ENCODE measurements at regions not wholly inside any gene's neighbourhood (a gene's known extent, or its start where the extent isn't known, plus 50 kb on each side); places are given as distances from the start of the nearest gene placed in this dataset.

DNA sequence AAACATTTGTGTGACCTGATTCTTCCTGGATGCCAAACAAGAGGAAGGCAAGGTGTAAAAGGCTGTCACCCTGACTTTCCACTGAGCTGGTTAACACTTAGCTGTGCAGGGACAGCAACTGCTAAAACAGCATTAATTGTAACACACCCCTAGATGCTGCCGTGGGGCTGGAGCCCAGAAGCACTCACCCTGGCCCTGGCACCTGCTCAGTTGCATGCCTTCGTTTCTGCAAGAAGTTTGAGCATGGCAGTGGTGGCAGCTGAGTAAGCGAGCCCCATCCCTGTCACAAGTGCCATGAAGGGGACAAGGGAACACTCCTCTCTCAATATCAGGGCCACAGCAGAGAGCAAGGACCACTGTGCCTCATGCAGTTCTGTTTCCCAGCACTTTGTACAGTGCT lies 330.2 kb downstream of the TMEM114 start:
- no peak for TF ChIP-seq CBX3 (IDR thresholded peaks at IDR 0.05; ENCODE audit: low read depth)
- TF ChIP-seq, protein P1, sequence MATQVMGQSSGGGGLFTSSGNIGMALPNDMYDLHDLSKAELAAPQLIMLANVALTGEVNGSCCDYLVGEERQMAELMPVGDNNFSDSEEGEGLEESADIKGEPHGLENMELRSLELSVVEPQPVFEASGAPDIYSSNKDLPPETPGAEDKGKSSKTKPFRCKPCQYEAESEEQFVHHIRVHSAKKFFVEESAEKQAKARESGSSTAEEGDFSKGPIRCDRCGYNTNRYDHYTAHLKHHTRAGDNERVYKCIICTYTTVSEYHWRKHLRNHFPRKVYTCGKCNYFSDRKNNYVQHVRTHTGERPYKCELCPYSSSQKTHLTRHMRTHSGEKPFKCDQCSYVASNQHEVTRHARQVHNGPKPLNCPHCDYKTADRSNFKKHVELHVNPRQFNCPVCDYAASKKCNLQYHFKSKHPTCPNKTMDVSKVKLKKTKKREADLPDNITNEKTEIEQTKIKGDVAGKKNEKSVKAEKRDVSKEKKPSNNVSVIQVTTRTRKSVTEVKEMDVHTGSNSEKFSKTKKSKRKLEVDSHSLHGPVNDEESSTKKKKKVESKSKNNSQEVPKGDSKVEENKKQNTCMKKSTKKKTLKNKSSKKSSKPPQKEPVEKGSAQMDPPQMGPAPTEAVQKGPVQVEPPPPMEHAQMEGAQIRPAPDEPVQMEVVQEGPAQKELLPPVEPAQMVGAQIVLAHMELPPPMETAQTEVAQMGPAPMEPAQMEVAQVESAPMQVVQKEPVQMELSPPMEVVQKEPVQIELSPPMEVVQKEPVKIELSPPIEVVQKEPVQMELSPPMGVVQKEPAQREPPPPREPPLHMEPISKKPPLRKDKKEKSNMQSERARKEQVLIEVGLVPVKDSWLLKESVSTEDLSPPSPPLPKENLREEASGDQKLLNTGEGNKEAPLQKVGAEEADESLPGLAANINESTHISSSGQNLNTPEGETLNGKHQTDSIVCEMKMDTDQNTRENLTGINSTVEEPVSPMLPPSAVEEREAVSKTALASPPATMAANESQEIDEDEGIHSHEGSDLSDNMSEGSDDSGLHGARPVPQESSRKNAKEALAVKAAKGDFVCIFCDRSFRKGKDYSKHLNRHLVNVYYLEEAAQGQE (IDR thresholded peaks at IDR 0.05; ENCODE audit: low read depth), result no peak
- TF ChIP-seq ZFX (IDR thresholded peaks at IDR 0.05), result no peak
- TF ChIP-seq EGR1 (IDR thresholded peaks at IDR 0.05; ENCODE audit: low read depth), result no peak
- no peak for TF ChIP-seq CEBPB (IDR thresholded peaks at IDR 0.05; ENCODE audit: low read depth)
- TF ChIP-seq, protein P2, sequence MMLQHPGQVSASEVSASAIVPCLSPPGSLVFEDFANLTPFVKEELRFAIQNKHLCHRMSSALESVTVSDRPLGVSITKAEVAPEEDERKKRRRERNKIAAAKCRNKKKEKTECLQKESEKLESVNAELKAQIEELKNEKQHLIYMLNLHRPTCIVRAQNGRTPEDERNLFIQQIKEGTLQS (IDR thresholded peaks at IDR 0.05), result no peak
- no peak for TF ChIP-seq ELF1 (IDR thresholded peaks at IDR 0.05; ENCODE audit: borderline replicate concordance, low read depth)
- no peak for TF ChIP-seq POLR2AphosphoS5 (IDR thresholded peaks at IDR 0.05; ENCODE audit: low read depth, low read length)
- no peak for TF ChIP-seq RAD21 (IDR thresholded peaks at IDR 0.05; ENCODE audit: low read depth)
- TF ChIP-seq YY1 (IDR thresholded peaks at IDR 0.05; ENCODE audit: extremely low read depth, insufficient replicate concordance, low read depth, low read length), result no peak
- TF ChIP-seq SP1 (IDR thresholded peaks at IDR 0.05; ENCODE audit: low read depth), result no peak
- no peak for TF ChIP-seq JUND (IDR thresholded peaks at IDR 0.05)
- Histone ChIP-seq H3K9me2 (ENCODE audit: insufficient read depth) (no peaks in the 10 kb centered on the region), H3K9ac (ENCODE audit: low read length) (no peak overlapping the region), H2AFZ (ENCODE audit: low read depth, low read length, poor library complexity, severe bottlenecking) (no peak overlapping the region), H3K27me3 (ENCODE audit: insufficient read depth, low read length) (no peaks in the 10 kb centered on the region), H3K36me3 (ENCODE audit: control insufficient read depth in 1 of 2, insufficient read depth in 2 of 2, low read length in 2 of 2) (no peaks in the 10 kb centered on the region), H3K4me3 (replicated peaks in 1 of 2; ENCODE audit: low read depth in 1 of 2, low read length in 2 of 2) (no peak overlapping the region), H3K4me2 (ENCODE audit: low read length) (no peak overlapping the region), H3K79me2 (ENCODE audit: insufficient read depth, low read length) (no peaks in the 10 kb centered on the region), H3K9me3 (ENCODE audit: control insufficient read depth in 1 of 2, insufficient read depth in 1 of 2, low read depth in 1 of 2, low read length in 2 of 2) (peaks cover 0 to 4% of the 10 kb centered on the region in 2 experiments; a peak in 1 of 4 replicates), H3K4me1 (ENCODE audit: control insufficient read depth in 1 of 2, insufficient read depth in 2 of 2, low read length in 2 of 2) (no peaks in the 10 kb centered on the region), H3K27ac (ENCODE audit: low read depth, low read length) (no peak overlapping the region), H4K20me1 (ENCODE audit: insufficient read depth) (no peaks in the 10 kb centered on the region)
- ATAC-seq (no peak), DNase-seq (ENCODE audit: low read depth, low spot score) (no peak)
- POLR2A ChIA-PET, result no interaction called here
- CTCF ChIA-PET, result no interaction called here
- BruUV-seq (replicated peaks), result no TSS peak
- intact Hi-C loops (cut with micrococcal nuclease), result no loop called here
- RAD21 ChIA-PET (ENCODE audit: low non-redundant PET in 1 of 2, low total read pairs in 2 of 2, uncharacterized antibody in 2 of 2, unreplicated experiment in 2 of 2), result no interaction called here

Measured in HCT116 (cell line).